Hypothalamus (tissue), 51 donors: ENCODE measurements at regions not wholly inside any gene's neighbourhood (a gene's known extent, or its start where the extent isn't known, plus 50 kb on each side); places are given as distances from the start of the nearest gene placed in this dataset.
"Not testable (repeated sequence)": the region's sequence is repeated elsewhere in the genome, so short reads cannot be mapped to it uniquely, and the experiment has no call there.

ENCODE experiments used
- DNase-seq, 51 donors: peaks; one replicate each; lab custom pipeline; 2025; lab: John Stamatoyannopoulos, UW

DNA sequence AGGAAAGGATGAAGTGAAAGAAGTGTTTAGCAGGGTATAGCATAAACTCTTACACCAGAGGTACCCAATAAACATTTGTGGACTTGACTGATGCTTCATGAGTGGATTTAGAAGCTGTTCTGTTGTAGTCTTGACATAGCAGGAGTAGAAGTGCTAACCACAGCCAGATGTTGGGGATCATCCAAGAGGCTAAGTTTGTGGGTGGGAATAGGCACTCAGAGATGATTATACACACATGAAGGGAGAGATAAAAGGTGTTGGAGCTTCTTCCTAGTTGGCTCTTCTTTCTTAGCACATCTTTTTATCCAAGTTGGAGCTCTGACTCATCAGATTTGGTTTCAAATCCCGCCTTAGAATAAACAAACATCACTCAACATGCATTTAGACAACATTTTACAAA lies 166.7 kb upstream of the E2F7 start:
- DNase-seq, result no peak

GRCh38 chr12:77231501-77231918 lies 166.1 kb upstream of the E2F7 start:
- DNase-seq, result no peak

- no peak for DNase-seq
Measured at GRCh38 chr12:77229640-77230442, 164.5 kb upstream of the E2F7 start.

GRCh38 chr12:77228376-77228775 lies 163.0 kb upstream of the E2F7 start:
- DNase-seq, result no peak

- DNase-seq, result no peak
Measured at GRCh38 chr12:77226368-77226767, 161.0 kb upstream of the E2F7 start.

DNA sequence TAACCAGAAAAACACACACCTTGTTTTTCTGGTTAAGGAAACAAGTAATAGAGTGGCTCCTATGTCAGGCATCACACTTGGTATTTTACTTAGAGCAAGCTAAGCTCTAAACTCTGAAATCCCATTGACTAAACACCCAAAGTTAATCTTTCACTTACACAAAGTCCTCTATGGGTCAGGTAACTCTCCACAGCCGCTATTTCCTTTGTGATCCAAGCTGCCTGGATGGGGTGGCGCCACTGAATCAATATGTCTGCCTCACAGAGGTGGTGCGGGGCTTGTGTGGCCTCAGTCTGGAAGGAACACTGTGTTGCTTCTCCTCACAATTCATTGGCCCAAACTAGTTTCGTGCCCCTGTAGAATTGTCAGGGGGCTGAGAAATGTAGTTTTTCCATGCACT lies 160.0 kb upstream of the E2F7 start:
- DNase-seq, result no peak

GRCh38 chr12:77224346-77224745 lies 159.0 kb upstream of the E2F7 start:
- DNase-seq, result no peak

GRCh38 chr12:77222336-77222735 lies 157.0 kb upstream of the E2F7 start:
- no peak for DNase-seq

DNA sequence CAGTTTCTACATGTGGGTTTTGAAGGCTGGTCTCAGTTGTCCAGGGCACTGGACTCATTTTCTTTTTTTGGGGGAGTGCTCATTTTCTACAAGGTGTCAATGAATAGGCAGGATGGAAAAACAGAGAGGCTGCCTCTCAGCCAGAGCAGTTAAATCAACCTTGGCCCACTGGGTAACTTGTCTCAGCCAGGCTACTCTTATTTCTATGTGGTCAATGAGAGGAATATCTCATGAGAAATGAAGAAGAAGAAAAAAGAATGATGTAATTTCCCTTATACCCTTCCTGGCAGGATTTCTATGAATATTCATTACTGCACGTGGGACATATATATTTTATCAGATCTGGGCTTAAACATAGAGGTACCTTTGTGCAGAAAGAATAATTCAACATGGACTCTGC lies 155.2 kb upstream of the E2F7 start:
- DNase-seq, result no peak

DNA sequence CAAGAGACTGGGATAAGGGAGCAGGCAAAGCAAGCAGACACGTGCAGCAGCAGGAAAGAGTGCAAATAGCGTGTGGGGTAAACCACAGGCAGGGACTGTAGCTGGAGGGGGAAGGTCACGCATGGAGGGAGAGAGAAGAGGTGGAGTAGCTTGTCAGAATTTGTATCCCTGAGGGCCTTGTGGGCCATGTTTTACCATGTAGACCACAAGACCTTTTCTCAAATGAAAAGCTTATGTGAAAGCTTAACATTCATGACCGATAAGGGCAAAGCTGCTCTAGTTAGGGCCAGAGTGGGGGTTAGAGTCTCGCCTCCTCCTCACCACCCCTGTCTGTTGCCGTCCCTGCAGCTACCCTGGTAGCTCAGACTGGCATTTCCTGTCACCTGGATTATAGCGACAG lies 152.9 kb upstream of the E2F7 start:
- no peak for DNase-seq

DNA sequence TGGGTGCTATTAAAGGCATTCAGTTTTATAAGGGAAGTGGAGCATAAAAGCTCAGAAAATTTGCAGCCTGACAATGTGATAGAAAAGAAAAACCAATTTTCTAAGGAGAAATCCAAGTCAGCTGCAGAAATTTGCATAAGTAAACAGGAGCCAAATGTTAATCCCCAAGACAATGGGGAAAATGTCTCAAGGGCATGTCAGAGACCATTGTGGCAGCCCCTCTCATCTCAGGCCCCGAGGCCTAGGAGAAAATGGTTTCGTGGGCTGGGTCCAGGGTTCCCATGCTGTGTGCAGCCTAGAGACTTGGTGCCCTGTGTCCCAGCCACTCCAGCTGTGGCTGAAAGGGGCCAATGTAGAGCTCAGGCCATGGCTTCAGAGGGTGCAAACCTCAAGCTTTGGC lies 150.8 kb upstream of the E2F7 start:
- DNase-seq, result not testable (repeated sequence)

- no peak for DNase-seq
Measured at GRCh38 chr12:77214136-77214535, 148.8 kb upstream of the E2F7 start.

DNA sequence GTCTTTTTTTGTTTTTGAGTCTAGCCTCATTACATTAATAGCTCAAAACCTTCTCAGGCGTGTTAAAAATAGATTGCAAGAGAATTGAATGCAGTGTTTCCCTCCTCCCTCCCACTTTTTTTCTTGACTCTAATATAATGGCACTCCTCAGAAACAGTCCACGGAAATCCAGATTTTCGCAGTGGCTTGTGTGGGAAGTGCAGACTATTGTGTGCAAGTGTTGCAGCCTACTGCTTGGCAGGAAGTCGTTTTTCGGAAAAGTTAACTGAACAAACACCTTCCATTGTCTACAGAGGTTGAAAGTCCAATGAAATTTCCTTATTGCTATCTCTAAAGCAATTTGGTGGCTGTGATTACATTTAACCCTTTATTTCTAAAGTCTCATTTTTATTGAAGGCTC lies 147.9 kb upstream of the E2F7 start:
- peak in 3 of 51 donors; percentile 4 to 35 (median 14) for DNase-seq

DNA sequence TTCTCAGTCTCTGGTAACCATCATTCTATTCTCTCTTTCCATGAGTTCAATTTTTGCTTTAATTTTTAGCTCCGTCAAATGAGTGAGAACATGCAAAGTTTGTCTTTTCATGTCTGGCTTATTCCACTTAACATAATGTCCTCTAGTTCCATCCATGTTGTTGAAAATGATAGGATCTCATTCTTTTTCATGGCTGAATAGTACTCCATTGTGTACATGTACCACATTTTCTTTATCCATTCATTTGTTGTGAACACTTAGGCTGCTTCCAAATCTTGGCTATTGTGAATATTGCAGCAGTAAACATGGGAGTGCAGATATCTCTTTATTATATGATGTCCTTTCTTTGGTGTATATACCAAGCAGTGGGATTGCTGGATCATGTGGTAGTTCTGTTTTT lies 145.4 kb upstream of the E2F7 start:
- no peak for DNase-seq

DNA sequence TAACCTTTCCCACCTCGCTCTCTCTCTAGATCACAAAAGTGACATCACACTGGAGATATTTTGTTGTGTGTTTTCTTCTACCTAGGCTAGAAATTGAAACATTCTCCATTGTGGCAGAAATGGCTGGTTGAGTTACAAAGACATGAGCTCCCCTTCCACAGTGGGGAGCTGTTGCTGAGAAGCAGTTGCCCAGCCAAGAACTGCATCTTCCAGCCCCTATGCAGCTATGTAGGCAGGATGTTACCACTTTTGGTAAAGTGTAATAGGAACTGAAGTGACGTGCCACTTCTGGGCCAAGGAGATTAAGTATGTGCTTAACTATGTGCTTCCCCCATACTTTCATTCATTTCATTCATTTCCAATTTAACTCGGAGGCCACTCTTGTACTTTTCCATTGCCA lies 138.7 kb upstream of the E2F7 start:
- DNase-seq, result no peak

- DNase-seq, result no peak
Measured at GRCh38 chr12:77202457-77203060, 137.2 kb upstream of the E2F7 start.

- no peak for DNase-seq
Measured at GRCh38 chr12:77189901-77190416, 124.6 kb upstream of the E2F7 start.

- DNase-seq, result no peak
Measured at GRCh38 chr12:77189458-77189857, 124.1 kb upstream of the E2F7 start.

- no peak for DNase-seq
Measured at GRCh38 chr12:77179515-77179914, 114.1 kb upstream of the E2F7 start.

DNA sequence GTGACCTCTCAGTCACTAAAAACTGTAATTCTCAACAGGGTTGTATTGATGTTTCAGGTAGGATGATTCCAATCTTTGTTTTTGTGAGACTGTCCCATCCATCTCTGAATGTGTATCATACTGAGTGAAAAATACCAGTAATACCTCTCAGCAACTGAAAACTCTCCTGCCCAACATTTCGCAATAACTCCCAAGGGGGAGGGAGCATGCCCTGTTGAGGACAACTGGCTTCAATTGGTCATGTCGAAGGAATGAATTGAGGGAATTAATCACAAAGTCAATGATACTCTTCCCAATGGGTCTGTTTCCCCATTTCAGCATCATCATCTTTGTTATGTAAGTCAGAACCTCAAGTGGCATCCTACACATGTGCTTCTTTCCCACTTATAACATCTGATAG lies 102.4 kb upstream of the E2F7 start:
- no peak for DNase-seq

GRCh38 chr12:77166696-77167095 lies 101.3 kb upstream of the E2F7 start:
- no peak for DNase-seq
